ENCODE measurements at regions not wholly inside any gene's neighbourhood (a gene's known extent, or its start where the extent isn't known, plus 50 kb on each side); places are given as distances from the start of the nearest gene placed in this dataset.

DNA sequence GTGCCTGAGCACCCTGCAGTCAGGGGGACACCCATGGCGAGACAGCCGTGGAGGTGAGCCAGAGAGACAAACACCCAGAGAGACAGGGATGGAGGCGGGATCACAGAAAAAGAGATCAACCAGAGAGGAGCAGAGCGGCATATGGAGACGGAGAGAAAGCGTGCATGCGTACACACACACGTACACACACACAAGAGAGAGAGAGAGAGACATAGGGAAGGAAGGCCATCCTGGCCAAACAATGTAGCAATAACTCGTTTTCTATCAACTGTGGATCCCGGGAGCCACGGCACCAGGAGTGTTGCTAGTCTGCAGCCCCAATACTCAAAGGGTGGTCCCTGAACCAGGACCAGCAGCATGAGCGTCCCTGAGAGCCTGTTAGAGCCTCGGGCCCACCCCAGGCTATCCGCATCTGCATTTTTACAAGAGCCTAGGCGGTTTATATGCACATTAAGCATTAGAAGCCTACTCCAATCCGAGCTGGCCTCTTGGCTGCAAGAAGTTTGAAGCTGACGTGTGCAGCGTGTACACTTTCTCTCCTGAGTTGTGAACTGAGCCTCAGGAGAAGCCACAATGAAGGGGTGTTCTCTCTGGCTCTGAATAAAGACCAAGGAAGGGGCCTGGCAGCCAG is 50.1 kb upstream of the MYCN start:
- no peaks in the 10 kb centered on the region for H3K36me3 ChIP-seq
- H3K27me3 ChIP-seq (ENCODE audit: insufficient read depth, low read depth, severe bottlenecking), result no peaks in the 10 kb centered on the region
- no peak for DNase-seq
- no peak overlapping the region for H3K27ac ChIP-seq
- no peak overlapping the region for H3K4me3 ChIP-seq (ENCODE audit: low read depth, low read length)
- TF ChIP-seq, protein P1, sequence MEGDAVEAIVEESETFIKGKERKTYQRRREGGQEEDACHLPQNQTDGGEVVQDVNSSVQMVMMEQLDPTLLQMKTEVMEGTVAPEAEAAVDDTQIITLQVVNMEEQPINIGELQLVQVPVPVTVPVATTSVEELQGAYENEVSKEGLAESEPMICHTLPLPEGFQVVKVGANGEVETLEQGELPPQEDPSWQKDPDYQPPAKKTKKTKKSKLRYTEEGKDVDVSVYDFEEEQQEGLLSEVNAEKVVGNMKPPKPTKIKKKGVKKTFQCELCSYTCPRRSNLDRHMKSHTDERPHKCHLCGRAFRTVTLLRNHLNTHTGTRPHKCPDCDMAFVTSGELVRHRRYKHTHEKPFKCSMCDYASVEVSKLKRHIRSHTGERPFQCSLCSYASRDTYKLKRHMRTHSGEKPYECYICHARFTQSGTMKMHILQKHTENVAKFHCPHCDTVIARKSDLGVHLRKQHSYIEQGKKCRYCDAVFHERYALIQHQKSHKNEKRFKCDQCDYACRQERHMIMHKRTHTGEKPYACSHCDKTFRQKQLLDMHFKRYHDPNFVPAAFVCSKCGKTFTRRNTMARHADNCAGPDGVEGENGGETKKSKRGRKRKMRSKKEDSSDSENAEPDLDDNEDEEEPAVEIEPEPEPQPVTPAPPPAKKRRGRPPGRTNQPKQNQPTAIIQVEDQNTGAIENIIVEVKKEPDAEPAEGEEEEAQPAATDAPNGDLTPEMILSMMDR (IDR thresholded peaks at IDR 0.05; ENCODE audit: low read depth, low read length), result no peak
- H3K9me3 ChIP-seq (ENCODE audit: severe bottlenecking), result no peaks in the 10 kb centered on the region
